ENCODE measurements at regions not wholly inside any gene's neighbourhood (a gene's known extent, or its start where the extent isn't known, plus 50 kb on each side); places are given as distances from the start of the nearest gene placed in this dataset.

GRCh38 chr6:163793011-163793983 is 378.8 kb downstream of the QKI start:
- ATAC-seq: no peak
- no peak overlapping the region for H3K27ac ChIP-seq
- H3K4me1 ChIP-seq: no peaks in the 10 kb centered on the region
- WGBS, 2 donors (ENCODE audit: low coverage in 1 of 2): 68 to 75% methylated on average over 3 to 4 of the region's 4 CpGs
- no peak for TF ChIP-seq POLR2AphosphoS5 (IDR thresholded peaks at IDR 0.05)
- no peak for TF ChIP-seq EP300 (IDR thresholded peaks at IDR 0.05)
- TF ChIP-seq POLR2A (IDR thresholded peaks at IDR 0.05): no peak
- no peak for TF ChIP-seq CTCF (IDR thresholded peaks at IDR 0.05)
- H3K4me3 ChIP-seq: no peak overlapping the region
- H3K9me3 ChIP-seq: no peaks in the 10 kb centered on the region
- H3K36me3 ChIP-seq: no peaks in the 10 kb centered on the region
- H3K27me3 ChIP-seq: no peaks in the 10 kb centered on the region

DNA sequence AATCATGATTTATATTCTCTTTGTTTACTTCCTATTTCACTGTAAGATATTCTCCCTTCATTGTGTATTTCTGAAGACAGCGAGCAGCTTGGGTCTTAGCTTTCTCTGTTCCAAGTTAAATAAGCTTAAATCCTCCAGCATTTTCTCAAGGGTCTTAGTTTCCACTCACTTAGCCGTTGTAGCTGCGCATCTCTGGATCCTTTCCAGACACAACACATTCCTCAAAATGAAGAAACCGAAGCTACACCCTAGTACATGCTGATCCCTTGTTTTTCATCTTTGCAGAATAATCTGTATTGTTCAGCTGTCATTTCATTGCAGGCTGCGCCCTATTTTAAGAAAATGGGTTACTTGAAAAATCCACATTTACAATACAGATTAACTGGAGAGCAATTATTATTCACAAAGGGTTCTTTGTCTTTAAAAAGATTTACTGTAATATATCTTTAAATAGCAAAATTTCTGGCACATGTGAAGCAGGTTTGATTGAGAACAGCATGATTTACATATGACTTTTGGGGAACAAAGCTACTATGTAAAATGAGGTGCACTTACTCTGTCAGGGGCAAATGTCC is 375.8 kb downstream of the QKI start:
- Histone ChIP-seq H3K4me3 (no peak overlapping the region), H3K27me3 (no peaks in the 10 kb centered on the region), H3K4me1 (no peaks in the 10 kb centered on the region), H3K36me3 (no peaks in the 10 kb centered on the region), H3K27ac (no peak overlapping the region), H3K9me3 (no peaks in the 10 kb centered on the region)
- TF ChIP-seq CTCF (IDR thresholded peaks at IDR 0.05): no peak
- TF ChIP-seq POLR2A (IDR thresholded peaks at IDR 0.05): no peak
- no peak for TF ChIP-seq EP300 (IDR thresholded peaks at IDR 0.05)
- peak; percentile 56 for TF ChIP-seq POLR2AphosphoS5 (IDR thresholded peaks at IDR 0.05)
- WGBS, 2 donors (ENCODE audit: low coverage in 1 of 2): 35 to 47% methylated on average over 4 to 5 of the region's 5 CpGs
- peak; percentile 83 for ATAC-seq

GRCh38 chr6:163789199-163789810 is 374.8 kb downstream of the QKI start:
- no peaks in the 10 kb centered on the region for H3K36me3 ChIP-seq
- 80 to 85% methylated on average over 3 to 5 of the region's 5 CpGs for WGBS, 2 donors (ENCODE audit: low coverage in 1 of 2)
- no peaks in the 10 kb centered on the region for H3K9me3 ChIP-seq
- H3K27me3 ChIP-seq: no peaks in the 10 kb centered on the region
- no peak overlapping the region for H3K4me3 ChIP-seq
- no peak overlapping the region for H3K27ac ChIP-seq
- H3K4me1 ChIP-seq: no peaks in the 10 kb centered on the region
- no peak for ATAC-seq
- TF ChIP-seq POLR2A (IDR thresholded peaks at IDR 0.05) (no peak), EP300 (IDR thresholded peaks at IDR 0.05) (no peak), CTCF (IDR thresholded peaks at IDR 0.05) (no peak), POLR2AphosphoS5 (IDR thresholded peaks at IDR 0.05) (no peak)

DNA sequence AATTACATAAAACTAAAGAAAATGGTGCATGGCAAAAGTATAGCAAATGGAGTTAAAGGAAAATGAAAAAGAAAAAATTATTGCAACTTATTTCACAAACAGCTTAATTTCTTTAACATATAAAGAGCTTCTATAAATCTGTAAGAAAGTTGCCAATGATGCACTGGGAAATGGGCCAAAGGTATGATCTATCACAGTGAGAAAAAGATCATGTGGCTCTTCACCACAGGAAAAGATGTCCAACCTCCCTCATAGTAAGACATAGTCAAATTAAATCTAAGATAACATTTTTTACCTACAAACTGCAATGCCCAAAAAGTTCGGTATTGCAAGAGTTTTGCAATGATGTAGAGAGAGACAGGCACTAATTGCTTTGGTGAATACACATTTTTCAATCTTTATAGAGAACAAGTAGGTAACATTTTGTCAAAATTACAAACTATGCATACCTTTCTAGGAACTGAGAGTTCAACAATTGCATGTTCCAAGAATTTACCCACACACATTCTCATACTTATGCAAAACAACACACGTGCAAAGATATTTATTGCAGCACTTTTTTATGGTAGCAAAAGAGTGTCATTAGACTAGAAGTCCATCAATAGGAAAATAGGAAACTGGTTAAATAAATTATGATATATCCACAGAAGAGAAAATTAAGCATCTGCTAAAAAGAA is 372.6 kb downstream of the QKI start:
- 46 to 80% methylated on average over 2 of the region's 2 CpGs for WGBS, 2 donors (ENCODE audit: low coverage in 1 of 2)
- H3K36me3 ChIP-seq: no peaks in the 10 kb centered on the region
- ATAC-seq: no peak
- no peak overlapping the region for H3K4me3 ChIP-seq
- no peak overlapping the region for H3K27ac ChIP-seq
- TF ChIP-seq POLR2A (IDR thresholded peaks at IDR 0.05) (no peak), EP300 (IDR thresholded peaks at IDR 0.05) (no peak), POLR2AphosphoS5 (IDR thresholded peaks at IDR 0.05) (no peak), CTCF (IDR thresholded peaks at IDR 0.05) (no peak)
- no peaks in the 10 kb centered on the region for H3K27me3 ChIP-seq
- H3K4me1 ChIP-seq: no peaks in the 10 kb centered on the region
- H3K9me3 ChIP-seq: no peaks in the 10 kb centered on the region
